NB4 (cell line): ENCODE measurements at regions not wholly inside any gene's neighbourhood (a gene's known extent, or its start where the extent isn't known, plus 50 kb on each side); places are given as distances from the start of the nearest gene placed in this dataset.

Source experiments
- DNase-seq: peaks from one replicate; pipeline ENCODE4 v3.0.0; 2010; ENCODE audit warnings: low read depth
- H3K4me3 ChIP-seq: one replicate; pipeline ENCODE4 v1.5.1; 2011; ENCODE audit warnings: mild to moderate bottlenecking, low read depth, low read length, moderate library complexity
- MYC ChIP-seq: IDR thresholded peaks from 2 replicates; pipeline ENCODE4 v1.6.1; 2011; ENCODE audit warnings: low read depth, low read length
- POLR2A ChIP-seq: IDR thresholded peaks from 2 replicates; pipeline ENCODE4 v1.6.1; 2011; ENCODE audit warnings: mild to moderate bottlenecking; ENCODE audit not compliant: insufficient read length; ENCODE audit errors: extremely low read depth
- TF ChIP-seq, protein P1 (sequence below): IDR thresholded peaks from one replicate; pipeline ENCODE4 v1.5.1; 2012; ENCODE audit warnings: low read depth, low read length
- TF ChIP-seq, protein P2 (sequence below): IDR thresholded peaks from 2 replicates; pipeline ENCODE4 v1.6.1; 2011; ENCODE audit warnings: low read depth, low read length

DNA sequence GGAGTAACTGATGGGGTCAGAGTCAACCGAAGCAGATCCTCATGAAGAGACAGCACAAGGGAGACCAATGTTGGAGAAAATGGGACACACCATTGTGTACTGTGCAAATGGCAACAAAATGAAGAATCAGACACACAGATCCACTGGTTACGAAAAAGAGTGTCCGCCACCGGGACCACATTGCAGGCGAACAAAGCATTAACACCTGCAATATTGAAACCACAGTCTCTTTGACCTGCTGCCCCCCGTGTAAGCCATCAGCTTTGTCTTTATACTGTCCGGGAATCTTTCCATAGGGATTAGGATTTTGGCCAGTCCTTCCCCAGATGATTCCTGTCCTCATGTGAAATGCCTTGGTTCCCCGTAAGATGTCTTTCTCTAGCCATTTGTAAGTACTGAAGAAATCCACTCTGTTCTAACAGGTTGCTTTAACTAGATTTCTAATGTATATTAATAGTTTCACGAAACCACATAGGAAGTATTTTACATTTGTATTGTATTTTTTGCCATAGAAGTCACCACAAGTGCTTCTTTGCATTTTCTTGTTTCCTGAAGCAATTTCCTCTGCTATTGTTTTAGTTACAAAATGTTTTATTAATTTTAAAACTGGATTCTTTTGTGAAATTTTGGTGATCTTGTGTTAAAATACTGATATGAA is 140.8 kb upstream of the NFE2L3 start:
- TF ChIP-seq, protein P1, sequence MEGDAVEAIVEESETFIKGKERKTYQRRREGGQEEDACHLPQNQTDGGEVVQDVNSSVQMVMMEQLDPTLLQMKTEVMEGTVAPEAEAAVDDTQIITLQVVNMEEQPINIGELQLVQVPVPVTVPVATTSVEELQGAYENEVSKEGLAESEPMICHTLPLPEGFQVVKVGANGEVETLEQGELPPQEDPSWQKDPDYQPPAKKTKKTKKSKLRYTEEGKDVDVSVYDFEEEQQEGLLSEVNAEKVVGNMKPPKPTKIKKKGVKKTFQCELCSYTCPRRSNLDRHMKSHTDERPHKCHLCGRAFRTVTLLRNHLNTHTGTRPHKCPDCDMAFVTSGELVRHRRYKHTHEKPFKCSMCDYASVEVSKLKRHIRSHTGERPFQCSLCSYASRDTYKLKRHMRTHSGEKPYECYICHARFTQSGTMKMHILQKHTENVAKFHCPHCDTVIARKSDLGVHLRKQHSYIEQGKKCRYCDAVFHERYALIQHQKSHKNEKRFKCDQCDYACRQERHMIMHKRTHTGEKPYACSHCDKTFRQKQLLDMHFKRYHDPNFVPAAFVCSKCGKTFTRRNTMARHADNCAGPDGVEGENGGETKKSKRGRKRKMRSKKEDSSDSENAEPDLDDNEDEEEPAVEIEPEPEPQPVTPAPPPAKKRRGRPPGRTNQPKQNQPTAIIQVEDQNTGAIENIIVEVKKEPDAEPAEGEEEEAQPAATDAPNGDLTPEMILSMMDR, result no peak
- DNase-seq, result no peak
- H3K4me3 ChIP-seq, result no peak overlapping the region

DNA sequence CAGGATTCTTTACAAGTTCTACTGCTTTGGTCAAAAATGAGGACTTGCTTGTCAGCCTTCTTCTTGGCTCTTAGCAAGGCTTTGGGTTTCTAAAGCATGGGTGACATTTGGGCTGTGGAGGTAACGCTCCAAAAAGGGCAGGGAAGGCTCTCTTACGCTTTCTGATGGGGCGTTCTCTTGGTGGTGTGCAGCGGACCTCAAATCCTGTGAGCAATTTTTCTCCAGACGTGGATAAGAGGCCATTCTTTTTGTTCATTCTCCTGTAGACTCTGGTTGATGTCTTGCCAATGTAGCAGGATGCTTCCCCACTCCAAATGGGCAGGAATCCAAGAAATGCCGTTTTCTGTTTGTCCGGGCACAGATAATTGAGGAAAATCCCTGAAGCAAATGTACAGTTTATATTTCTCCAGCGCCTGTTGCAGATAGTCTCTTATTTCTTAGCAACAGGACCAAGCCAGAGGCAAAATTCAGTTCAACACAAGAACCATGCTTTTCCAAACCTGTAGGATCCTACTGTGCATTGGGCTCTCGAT is 138.4 kb upstream of the NFE2L3 start:
- DNase-seq, result no peak
- H3K4me3 ChIP-seq, result no peak overlapping the region
- TF ChIP-seq POLR2A, result no peak
- TF ChIP-seq MYC, result no peak
- TF ChIP-seq, protein P1, result no peak
- TF ChIP-seq, protein P2, sequence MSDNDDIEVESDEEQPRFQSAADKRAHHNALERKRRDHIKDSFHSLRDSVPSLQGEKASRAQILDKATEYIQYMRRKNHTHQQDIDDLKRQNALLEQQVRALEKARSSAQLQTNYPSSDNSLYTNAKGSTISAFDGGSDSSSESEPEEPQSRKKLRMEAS, result no peak

DNA sequence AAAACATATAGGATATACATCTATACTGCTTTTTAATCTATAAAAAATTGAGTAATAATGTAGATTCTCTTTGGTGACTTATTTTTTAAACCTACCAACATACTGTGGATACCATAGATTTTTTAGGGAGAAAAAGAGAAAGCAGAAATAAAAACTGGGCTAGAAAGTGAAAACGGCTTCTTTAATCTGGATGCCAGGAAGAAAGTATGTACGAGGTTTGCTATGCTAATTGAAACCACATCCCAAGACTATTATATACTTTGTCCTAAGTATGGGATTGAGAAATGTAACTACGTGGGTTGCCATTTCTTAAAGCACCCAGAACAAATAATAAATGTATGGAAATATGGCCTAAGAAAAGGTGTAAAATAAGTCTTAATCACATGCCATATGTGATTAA is 129.0 kb upstream of the NFE2L3 start:
- DNase-seq, result no peak
- TF ChIP-seq, protein P2, result no peak
- TF ChIP-seq POLR2A, result no peak
- TF ChIP-seq, protein P1, result no peak
- no peak for TF ChIP-seq MYC
- H3K4me3 ChIP-seq, result no peak overlapping the region

DNA sequence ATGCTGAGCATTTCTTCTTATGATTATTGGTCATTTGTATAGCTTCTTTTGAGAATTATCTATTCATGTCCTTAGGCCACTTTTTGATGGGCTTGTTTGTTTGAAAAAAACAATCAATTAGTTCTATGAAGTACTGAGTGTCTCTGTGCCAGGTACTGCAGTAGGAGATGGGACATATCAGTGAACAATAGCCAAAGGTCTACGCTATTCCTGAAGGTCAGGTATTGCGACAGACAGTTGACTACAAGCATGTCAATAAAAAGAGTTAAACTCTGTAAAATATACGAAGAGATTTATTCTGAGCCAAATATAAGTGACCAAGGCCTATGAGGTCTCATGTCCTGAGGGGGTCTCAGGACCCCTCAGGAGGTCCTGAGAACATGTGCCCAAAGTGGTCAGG is 122.1 kb upstream of the NFE2L3 start:
- TF ChIP-seq, protein P2, result no peak
- TF ChIP-seq, protein P1, result no peak
- TF ChIP-seq MYC (no peak), POLR2A (no peak)
- no peak overlapping the region for H3K4me3 ChIP-seq
- no peak for DNase-seq

DNA sequence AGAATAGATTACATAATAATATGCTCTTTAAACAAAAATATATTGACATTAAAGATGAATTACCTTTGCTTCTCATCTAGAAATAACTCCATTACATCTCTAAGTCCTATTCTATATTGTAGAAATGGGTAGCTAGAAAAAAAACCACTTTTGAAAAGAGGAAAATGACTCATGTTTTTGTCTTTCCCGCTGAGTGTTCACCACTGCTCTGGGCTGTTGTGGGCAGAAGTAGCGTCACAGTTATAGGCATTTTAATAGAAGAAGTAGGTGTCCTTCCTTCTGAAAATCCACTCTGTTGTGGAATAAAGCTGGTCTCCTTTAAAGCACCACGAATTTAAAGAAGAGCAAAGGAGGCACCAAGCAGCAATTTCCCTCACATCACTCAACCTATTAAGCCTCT is 117.6 kb upstream of the NFE2L3 start:
- TF ChIP-seq, protein P1, result no peak
- H3K4me3 ChIP-seq, result no peak overlapping the region
- DNase-seq, result peak; percentile 49

DNA sequence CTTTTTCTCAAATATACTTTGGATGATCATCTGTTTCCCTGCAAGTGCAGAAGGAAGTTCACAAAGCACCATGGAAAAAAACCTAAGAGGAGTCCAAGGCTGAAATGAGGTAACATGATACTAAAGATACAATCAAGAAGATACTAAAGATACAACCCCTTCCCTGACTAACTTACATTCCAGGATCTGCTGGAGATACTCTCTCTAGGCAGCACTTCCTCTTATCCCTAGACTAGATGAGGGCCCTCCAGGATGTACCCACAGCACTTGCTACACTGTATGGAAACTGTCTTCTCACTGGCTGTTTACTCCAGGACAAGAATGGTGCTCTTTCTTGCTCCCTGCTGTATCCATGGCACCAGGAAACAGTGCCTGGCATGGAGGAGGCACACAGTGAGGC is 116.4 kb upstream of the NFE2L3 start:
- peak; percentile 13 for DNase-seq
- TF ChIP-seq MYC (no peak), POLR2A (no peak)
- TF ChIP-seq, protein P1, result no peak
- TF ChIP-seq, protein P2, result no peak
- no peak overlapping the region for H3K4me3 ChIP-seq
